A549 (cell line): ENCODE measurements at regions not wholly inside any gene's neighbourhood (a gene's known extent, or its start where the extent isn't known, plus 50 kb on each side); places are given as distances from the start of the nearest gene placed in this dataset.
A peak's percentile ranks its signal among the peaks of the same experiment; 100 is the strongest.

Experiments
- ATAC-seq, 2 experiments: fragments of 200-7000 bp in 1 of 2; fragments of >200 bp in 1 of 2; cut with Nextera tagmentation in 1 of 2; cut with Tn5 transposase in 1 of 2; 3 replicates each; pipeline versions ENCODE4 v1.8.0 to v1.9.1; 2018 to 2020; ENCODE audit warnings: mild to moderate bottlenecking in 1 of 2, moderate library complexity in 1 of 2
- CTCF ChIA-PET: fragments of 300-600 bp; sonication (Branson Sonifier 250); formaldehyde crosslinking; extraction: SDS; loops from one replicate; lab custom pipeline; 2021; ENCODE audit warnings: antibody characterized with exemption, inconsistent platforms; lab: Yijun Ruan, JAX
- POLR2A ChIA-PET: fragments of 350-600 bp; formaldehyde crosslinking; extraction: SDS; loops from one replicate; lab custom pipeline; 2021; ENCODE audit warnings: antibody characterized with exemption, inconsistent platforms; lab: Yijun Ruan, JAX
- DNase-seq, 2 experiments: peaks; one replicate each; pipeline versions ENCODE4 v3.0.0 to v3.0.0-alpha.2; 2011 to 2016; ENCODE audit warnings: low read depth in 1 of 2, low spot score in 1 of 2
- FAIRE-seq: peaks from 2 replicates; lab custom pipeline; 2011; peaks lifted over from hg19 to GRCh38; lab: Jason Lieb, UNC
- H3K27ac ChIP-seq, 2 experiments: fragments of >200 bp; sonication (Bioruptor Twin); formaldehyde crosslinking; 3 replicates each; pipeline ENCODE4 v1.5.1; 2016 to 2017
- H3K4me1 ChIP-seq: fragments of >200 bp; sonication (Bioruptor Twin); formaldehyde crosslinking; 3 replicates; pipeline ENCODE4 v1.6.1; 2016
- H3K4me2 ChIP-seq: fragments of >200 bp; sonication (Bioruptor Twin); formaldehyde crosslinking; 3 replicates; pipeline ENCODE4 v1.6.1; 2016
- H3K4me3 ChIP-seq: fragments of >200 bp; sonication (Bioruptor Twin); formaldehyde crosslinking; 3 replicates; pipeline ENCODE4 v1.5.1; 2016
- H3K9me3 ChIP-seq: fragments of >200 bp; sonication (Bioruptor Twin); formaldehyde crosslinking; 3 replicates; pipeline ENCODE4 v1.6.1; 2016
- BHLHE40 ChIP-seq: IDR thresholded peaks from 2 replicates; pipeline ENCODE4 v1.6.1; 2012; ENCODE audit warnings: low read depth, low read length, inconsistent platforms
- CBX2 ChIP-seq: fragments of 200-600 bp; sonication (generic); IDR thresholded peaks from 2 replicates; pipeline ENCODE4 v1.6.1; 2016; ENCODE audit warnings: low read depth, mild to moderate bottlenecking, borderline replicate concordance
- CBX8 ChIP-seq: fragments of 200-600 bp; sonication (generic); IDR thresholded peaks from 2 replicates; pipeline ENCODE4 v1.6.1; 2016
- CEBPB ChIP-seq, 2 experiments: fragments of >200 bp in 1 of 2; sonication (Bioruptor Twin) in 1 of 2; formaldehyde crosslinking in 1 of 2; IDR thresholded peaks; 2 replicates each; pipeline ENCODE4 v1.6.1; 2012 to 2016
- CHD2 ChIP-seq: fragments of 150-350 bp; IDR thresholded peaks from 2 replicates; pipeline ENCODE4 v1.6.1; 2014; ENCODE audit warnings: low read length; ENCODE audit not compliant: partially characterized antibody
- CTCF ChIP-seq: fragments of >200 bp; sonication (Bioruptor Twin); formaldehyde crosslinking; IDR thresholded peaks from 3 replicates; pipeline ENCODE4 v1.5.1; 2016
- ESRRA ChIP-seq: fragments of 150-350 bp; IDR thresholded peaks from 2 replicates; pipeline ENCODE4 v1.6.1; 2014; ENCODE audit warnings: mild to moderate bottlenecking, low read length, borderline replicate concordance
- HDAC2 ChIP-seq: fragments of 200-600 bp; sonication (generic); IDR thresholded peaks from 2 replicates; pipeline ENCODE4 v1.6.1; 2016
- HOXA7 ChIP-seq: fragments of 250-450 bp; sonication (Bioruptor Pico); IDR thresholded peaks from 2 replicates; pipeline ENCODE4 v1.5.0; 2020; ENCODE audit warnings: mild to moderate bottlenecking, moderate library complexity
- MAFK ChIP-seq: fragments of 450-650 bp; IDR thresholded peaks from 2 replicates; pipeline ENCODE4 v1.6.1; 2014; ENCODE audit not compliant: partially characterized antibody
- MYC ChIP-seq: IDR thresholded peaks from 2 replicates; pipeline ENCODE4 v1.6.1; 2012; ENCODE audit warnings: mild to moderate bottlenecking, inconsistent platforms, low read length, improper control_type of control experiment, borderline replicate concordance
- NPAS2 ChIP-seq: fragments of 250-450 bp; sonication (Bioruptor Pico); IDR thresholded peaks from 2 replicates; pipeline ENCODE4 v1.8.0; 2022; ENCODE audit warnings: mild to moderate bottlenecking, moderate library complexity, borderline replicate concordance
- NR3C1 ChIP-seq: fragments of >200 bp; sonication (Bioruptor Twin); formaldehyde crosslinking; IDR thresholded peaks from 3 replicates; pipeline ENCODE4 v1.6.1; 2017
- PHF8 ChIP-seq: fragments of 200-600 bp; sonication (generic); IDR thresholded peaks from 2 replicates; pipeline ENCODE4 v1.6.1; 2016; ENCODE audit warnings: low read depth, mild to moderate bottlenecking, antibody characterized with exemption, moderate library complexity, borderline replicate concordance
- POLR2A ChIP-seq: IDR thresholded peaks from 2 replicates; pipeline ENCODE4 v1.6.1; 2012; ENCODE audit warnings: mild to moderate bottlenecking, low read length
- RAD21 ChIP-seq, 2 experiments: fragments of >200 bp in 1 of 2; sonication (Bioruptor Twin) in 1 of 2; formaldehyde crosslinking in 1 of 2; IDR thresholded peaks in 1 of 2; conservative IDR thresholded peaks in 1 of 2; 2 replicates in 1 of 2; 3 replicates in 1 of 2; pipeline ENCODE4 v1.6.1; 2012 to 2018; ENCODE audit warnings: inconsistent platforms in 1 of 2
- SMC3 ChIP-seq: fragments of >200 bp; sonication (Bioruptor Twin); formaldehyde crosslinking; IDR thresholded peaks from 3 replicates; pipeline ENCODE4 v1.6.1; 2018; ENCODE audit warnings: inconsistent platforms
- WGBS: methylation state at CpG from one replicate; pipeline ENCODE4 v1.1.6; 2017; ENCODE audit errors: missing lambda C conversion rate; 5-methylcytosine and 5-hydroxymethylcytosine counted together
- TF ChIP-seq, protein P1 (sequence below): fragments of >200 bp; sonication (Bioruptor Twin); formaldehyde crosslinking; IDR thresholded peaks from 3 replicates; pipeline ENCODE4 v1.6.1; 2016
- TF ChIP-seq, protein P2 (sequence below): fragments of 150-350 bp; IDR thresholded peaks from 2 replicates; pipeline ENCODE4 v1.6.1; 2014; ENCODE audit warnings: low read depth, mild to moderate bottlenecking, low read length
- TF ChIP-seq, protein P3 (sequence below): IDR thresholded peaks from 2 replicates; pipeline ENCODE4 v1.6.1; 2012

GRCh38 chr6:188821-189655, 103.2 kb upstream of the DUSP22 start:
- TF ChIP-seq ESRRA (no peak), CTCF (peak; percentile 80), SMC3 (peak; percentile 63), NR3C1 (no peak), RAD21 (conservative IDR thresholded peaks at IDR 0.05 in 1 of 2, IDR thresholded peaks at IDR 0.05 in 1 of 2) (peak; percentile 86 to 90)
- ATAC-seq (peak; percentile 95 to 99), FAIRE-seq (no peak), DNase-seq (peak; percentile 73 to 74)
- 26% methylated on average over 12 of the region's 13 CpGs for WGBS
- ChIA-PET CTCF (interaction anchor here (0.6 to 3.5 kb wide), 34 partner anchors 9 to 1246 kb away, joined by 3 to 14 read pairs (median 3); partner anchors contain the start of gene EXOC2), POLR2A (no interaction called here)
- Histone ChIP-seq H3K27ac (no peak overlapping the region), H3K4me2 (no peak overlapping the region), H3K9me3 (no peaks in the 10 kb centered on the region), H3K4me1 (no peaks in the 10 kb centered on the region), H3K4me3 (no peak overlapping the region)

- CTCF ChIA-PET, result interaction anchor here (0.7 to 3.5 kb wide), 13 partner anchors 9 to 1245 kb away, joined by 3 to 14 read pairs (median 3); no protein-coding TSS in a partner anchor
- no peaks in the 10 kb centered on the region for H3K4me1 ChIP-seq
- no peaks in the 10 kb centered on the region for H3K9me3 ChIP-seq
- no peak overlapping the region for H3K4me2 ChIP-seq
- TF ChIP-seq, protein P1, sequence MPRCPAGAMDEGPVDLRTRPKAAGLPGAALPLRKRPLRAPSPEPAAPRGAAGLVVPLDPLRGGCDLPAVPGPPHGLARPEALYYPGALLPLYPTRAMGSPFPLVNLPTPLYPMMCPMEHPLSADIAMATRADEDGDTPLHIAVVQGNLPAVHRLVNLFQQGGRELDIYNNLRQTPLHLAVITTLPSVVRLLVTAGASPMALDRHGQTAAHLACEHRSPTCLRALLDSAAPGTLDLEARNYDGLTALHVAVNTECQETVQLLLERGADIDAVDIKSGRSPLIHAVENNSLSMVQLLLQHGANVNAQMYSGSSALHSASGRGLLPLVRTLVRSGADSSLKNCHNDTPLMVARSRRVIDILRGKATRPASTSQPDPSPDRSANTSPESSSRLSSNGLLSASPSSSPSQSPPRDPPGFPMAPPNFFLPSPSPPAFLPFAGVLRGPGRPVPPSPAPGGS, result no peak
- TF ChIP-seq CBX8, result no peak
- TF ChIP-seq, protein P2, sequence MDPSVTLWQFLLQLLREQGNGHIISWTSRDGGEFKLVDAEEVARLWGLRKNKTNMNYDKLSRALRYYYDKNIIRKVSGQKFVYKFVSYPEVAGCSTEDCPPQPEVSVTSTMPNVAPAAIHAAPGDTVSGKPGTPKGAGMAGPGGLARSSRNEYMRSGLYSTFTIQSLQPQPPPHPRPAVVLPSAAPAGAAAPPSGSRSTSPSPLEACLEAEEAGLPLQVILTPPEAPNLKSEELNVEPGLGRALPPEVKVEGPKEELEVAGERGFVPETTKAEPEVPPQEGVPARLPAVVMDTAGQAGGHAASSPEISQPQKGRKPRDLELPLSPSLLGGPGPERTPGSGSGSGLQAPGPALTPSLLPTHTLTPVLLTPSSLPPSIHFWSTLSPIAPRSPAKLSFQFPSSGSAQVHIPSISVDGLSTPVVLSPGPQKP, result no peak
- no peak for TF ChIP-seq CEBPB (IDR thresholded peaks at IDR 0.05)
- TF ChIP-seq BHLHE40, result no peak
- no peak for TF ChIP-seq MYC
- TF ChIP-seq POLR2A, result no peak
- TF ChIP-seq CHD2, result no peak
- TF ChIP-seq, protein P3, sequence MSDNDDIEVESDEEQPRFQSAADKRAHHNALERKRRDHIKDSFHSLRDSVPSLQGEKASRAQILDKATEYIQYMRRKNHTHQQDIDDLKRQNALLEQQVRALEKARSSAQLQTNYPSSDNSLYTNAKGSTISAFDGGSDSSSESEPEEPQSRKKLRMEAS, result no peak
- no peak for TF ChIP-seq HOXA7
- no peak for TF ChIP-seq PHF8
- no peak for TF ChIP-seq NPAS2 (CRISPR knock-in tag)
- no peak for TF ChIP-seq CBX2
- TF ChIP-seq HDAC2, result no peak
- TF ChIP-seq MAFK, result no peak
- TF ChIP-seq, all 56 proteins: peak for 0
- POLR2A ChIA-PET, result no interaction called here
- no peak overlapping the region for H3K4me3 ChIP-seq
- no peak for ATAC-seq
- 75% methylated on average over 8 of the region's 8 CpGs for WGBS
- FAIRE-seq, result no peak
- DNase-seq, result no peak
- H3K27ac ChIP-seq, result no peak overlapping the region
These were observed 102.6 kb upstream of the DUSP22 start for GRCh38 chr6:189676-190075.
